Adrenal gland (tissue), 5 donors: ENCODE measurements at regions not wholly inside any gene's neighbourhood (a gene's known extent, or its start where the extent isn't known, plus 50 kb on each side); places are given as distances from the start of the nearest gene placed in this dataset.

ENCODE experiments used
- CTCF ChIP-seq, 6 experiments: fragments of 450-650 bp in 4 of 6; fragments of 200-600 bp in 2 of 6; sonication (generic) in 1 of 6; IDR thresholded peaks; 1 replicate in 5 of 6; 2 replicates in 1 of 6; pipeline versions ENCODE4 v1.5.1 to v1.8.0; 2016 to 2021; ENCODE audit warnings: antibody characterized with exemption in 6 of 6, mild to moderate bottlenecking in 2 of 6, moderate library complexity in 1 of 6
- POLR2A ChIP-seq, 2 donors: fragments of 450-650 bp; IDR thresholded peaks; one replicate each; pipeline ENCODE4 v1.6.1; 2017; ENCODE audit warnings: antibody characterized with exemption in 2 of 2, mild to moderate bottlenecking in 2 of 2, moderate library complexity in 1 of 2
- donor health status: DM: no; HTN: no; CAD: no.

- TF ChIP-seq CTCF (IDR thresholded peaks at IDR 0.05) (no peak), POLR2A (IDR thresholded peaks at IDR 0.05) (no peak)
These were observed 1106.0 kb downstream of the STIM2 start for GRCh38 chr4:27966664-27967063.
